VCaP (cell line): ENCODE measurements at regions not wholly inside any gene's neighbourhood (a gene's known extent, or its start where the extent isn't known, plus 50 kb on each side); places are given as distances from the start of the nearest gene placed in this dataset.

Experiments
- H3K27ac ChIP-seq: fragments of 450-650 bp; 2 replicates; pipeline ENCODE4 v1.5.1; 2017
- CTCF ChIP-seq: fragments of 450-650 bp; conservative IDR thresholded peaks from 2 replicates; pipeline ENCODE4 v1.5.1; 2017; ENCODE audit warnings: mild to moderate bottlenecking, moderate library complexity

- no peak for TF ChIP-seq CTCF
- no peak overlapping the region for H3K27ac ChIP-seq
Measured at GRCh38 chr10:61565819-61566560, 96.7 kb upstream of the CABCOCO1 start.

GRCh38 chr10:61564444-61564843 lies 98.3 kb upstream of the CABCOCO1 start:
- H3K27ac ChIP-seq = no peak overlapping the region
- no peak for TF ChIP-seq CTCF

- H3K27ac ChIP-seq = no peak overlapping the region
- TF ChIP-seq CTCF = no peak
Measured at GRCh38 chr10:61559615-61560014, 103.1 kb upstream of the CABCOCO1 start.

GRCh38 chr10:61558188-61558587 lies 104.5 kb upstream of the CABCOCO1 start:
- TF ChIP-seq CTCF = no peak
- H3K27ac ChIP-seq = no peak overlapping the region

- no peak for TF ChIP-seq CTCF
- H3K27ac ChIP-seq = no peak overlapping the region
Measured at GRCh38 chr10:61554925-61555324, 101.7 kb upstream of the TMEM26 start.

GRCh38 chr10:61549861-61550260 lies 96.7 kb upstream of the TMEM26 start:
- no peak overlapping the region for H3K27ac ChIP-seq
- no peak for TF ChIP-seq CTCF

GRCh38 chr10:61548364-61548763 lies 95.2 kb upstream of the TMEM26 start:
- no peak overlapping the region for H3K27ac ChIP-seq
- no peak for TF ChIP-seq CTCF
